ENCODE measurements at regions not wholly inside any gene's neighbourhood (a gene's known extent, or its start where the extent isn't known, plus 50 kb on each side); places are given as distances from the start of the nearest gene placed in this dataset.

- DNase-seq: peak in 1 of 2 experiments; percentile 1
Measured at GRCh38 chr10:6667679-6668270, 87.7 kb upstream of the PRKCQ start.

- no peak for DNase-seq
Measured at GRCh38 chr10:6667150-6667549, 87.1 kb upstream of the PRKCQ start.

GRCh38 chr10:6665847-6666246 is 85.8 kb upstream of the PRKCQ start:
- no peak for DNase-seq

GRCh38 chr10:6660460-6660859 is 80.4 kb upstream of the PRKCQ start:
- DNase-seq: no peak

GRCh38 chr10:6659451-6659850 is 79.4 kb upstream of the PRKCQ start:
- no peak for DNase-seq

GRCh38 chr10:6657669-6658068 is 77.6 kb upstream of the PRKCQ start:
- DNase-seq: no peak

GRCh38 chr10:6657196-6657595 is 77.1 kb upstream of the PRKCQ start:
- no peak for DNase-seq

- DNase-seq: no peak
Measured at GRCh38 chr10:6654571-6654970, 74.5 kb upstream of the PRKCQ start.

- DNase-seq: no peak
Measured at GRCh38 chr10:6650586-6650985, 70.5 kb upstream of the PRKCQ start.

GRCh38 chr10:6649903-6650302 is 69.8 kb upstream of the PRKCQ start:
- DNase-seq: no peak

- DNase-seq: no peak
Measured at GRCh38 chr10:6648894-6649720, 69.0 kb upstream of the PRKCQ start.

GRCh38 chr10:6647811-6648526 is 67.9 kb upstream of the PRKCQ start:
- DNase-seq: no peak

- DNase-seq: no peak
Measured at GRCh38 chr10:6643962-6644361, 63.9 kb upstream of the PRKCQ start.

GRCh38 chr10:6642876-6643275 is 62.8 kb upstream of the PRKCQ start:
- DNase-seq: no peak

GRCh38 chr10:6640433-6641040 is 60.5 kb upstream of the PRKCQ start:
- no peak for DNase-seq

- DNase-seq: no peak
Measured at GRCh38 chr10:6637053-6637452, 57.0 kb upstream of the PRKCQ start.

- no peak for DNase-seq
Measured at GRCh38 chr10:6635784-6636183, 55.7 kb upstream of the PRKCQ start.
